ENCODE measurements at regions not wholly inside any gene's neighbourhood (a gene's known extent, or its start where the extent isn't known, plus 50 kb on each side); places are given as distances from the start of the nearest gene placed in this dataset.

DNA sequence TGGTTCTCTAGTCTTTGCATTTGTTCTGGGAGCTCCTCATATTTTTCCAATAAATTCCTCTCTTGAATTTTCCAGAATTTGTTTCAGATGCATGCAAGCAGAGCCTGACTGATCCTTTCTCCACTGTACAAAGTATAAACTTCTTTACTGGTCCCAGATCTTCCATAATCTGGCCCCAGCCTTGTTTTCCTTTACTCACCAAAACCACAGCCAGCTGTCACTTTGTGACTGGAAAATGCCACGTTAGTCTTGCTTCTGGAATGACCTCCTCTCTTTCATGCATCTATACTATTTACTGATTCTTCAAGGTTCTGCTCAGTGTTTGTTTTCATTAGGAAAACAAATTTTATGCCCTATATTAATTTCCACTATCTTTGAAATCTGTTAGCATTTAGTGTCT, 60.4 kb upstream of the SPPL2A start:
- Histone ChIP-seq H3K27ac (ENCODE audit: low read depth in 1 of 2, low read length in 2 of 2) (no peak overlapping the region), H3K4me1 (ENCODE audit: control insufficient read depth in 4 of 4, insufficient read depth in 4 of 4, low read length in 3 of 4) (peaks cover 0 to 6% (median 0%) of the 10 kb centered on the region in 4 donors), H3K36me3 (ENCODE audit: control insufficient read depth in 4 of 4, insufficient read depth in 3 of 4, low read depth in 1 of 4, low read length in 3 of 4) (no peaks in the 10 kb centered on the region), H3K27me3 (ENCODE audit: control insufficient read depth in 4 of 4, insufficient read depth in 4 of 4, low read length in 3 of 4) (no peaks in the 10 kb centered on the region), H3K4me3 (ENCODE audit: low read depth in 1 of 3, low read length in 3 of 3) (no peak overlapping the region), H3K9me3 (ENCODE audit: control insufficient read depth in 4 of 4, low read length in 3 of 4) (no peaks in the 10 kb centered on the region), H3K9ac (ENCODE audit: low read depth in 1 of 2, low read length in 2 of 2) (no peak overlapping the region)
- WGBS = 82% methylated on average over 1 of the region's 1 CpG
- TF ChIP-seq YY1 (IDR thresholded peaks at IDR 0.05) (no peak), GABPA (IDR thresholded peaks at IDR 0.05 in 1 of 2, conservative IDR thresholded peaks at IDR 0.05 in 1 of 2) (no peak), RAD21 (IDR thresholded peaks at IDR 0.05) (no peak), JUND (IDR thresholded peaks at IDR 0.05) (no peak), SP1 (IDR thresholded peaks at IDR 0.05) (no peak), FOXA2 (IDR thresholded peaks at IDR 0.05) (no peak), RXRA (IDR thresholded peaks at IDR 0.05) (no peak), TAF1 (conservative IDR thresholded peaks at IDR 0.05) (no peak), HNF4G (IDR thresholded peaks at IDR 0.05) (no peak), HNF4A (conservative IDR thresholded peaks at IDR 0.05) (no peak), EGR1 (IDR thresholded peaks at IDR 0.05; ENCODE audit: low read depth in 2 of 2) (no peak), NR2F2 (IDR thresholded peaks at IDR 0.05) (no peak)
- TF ChIP-seq, protein P1, sequence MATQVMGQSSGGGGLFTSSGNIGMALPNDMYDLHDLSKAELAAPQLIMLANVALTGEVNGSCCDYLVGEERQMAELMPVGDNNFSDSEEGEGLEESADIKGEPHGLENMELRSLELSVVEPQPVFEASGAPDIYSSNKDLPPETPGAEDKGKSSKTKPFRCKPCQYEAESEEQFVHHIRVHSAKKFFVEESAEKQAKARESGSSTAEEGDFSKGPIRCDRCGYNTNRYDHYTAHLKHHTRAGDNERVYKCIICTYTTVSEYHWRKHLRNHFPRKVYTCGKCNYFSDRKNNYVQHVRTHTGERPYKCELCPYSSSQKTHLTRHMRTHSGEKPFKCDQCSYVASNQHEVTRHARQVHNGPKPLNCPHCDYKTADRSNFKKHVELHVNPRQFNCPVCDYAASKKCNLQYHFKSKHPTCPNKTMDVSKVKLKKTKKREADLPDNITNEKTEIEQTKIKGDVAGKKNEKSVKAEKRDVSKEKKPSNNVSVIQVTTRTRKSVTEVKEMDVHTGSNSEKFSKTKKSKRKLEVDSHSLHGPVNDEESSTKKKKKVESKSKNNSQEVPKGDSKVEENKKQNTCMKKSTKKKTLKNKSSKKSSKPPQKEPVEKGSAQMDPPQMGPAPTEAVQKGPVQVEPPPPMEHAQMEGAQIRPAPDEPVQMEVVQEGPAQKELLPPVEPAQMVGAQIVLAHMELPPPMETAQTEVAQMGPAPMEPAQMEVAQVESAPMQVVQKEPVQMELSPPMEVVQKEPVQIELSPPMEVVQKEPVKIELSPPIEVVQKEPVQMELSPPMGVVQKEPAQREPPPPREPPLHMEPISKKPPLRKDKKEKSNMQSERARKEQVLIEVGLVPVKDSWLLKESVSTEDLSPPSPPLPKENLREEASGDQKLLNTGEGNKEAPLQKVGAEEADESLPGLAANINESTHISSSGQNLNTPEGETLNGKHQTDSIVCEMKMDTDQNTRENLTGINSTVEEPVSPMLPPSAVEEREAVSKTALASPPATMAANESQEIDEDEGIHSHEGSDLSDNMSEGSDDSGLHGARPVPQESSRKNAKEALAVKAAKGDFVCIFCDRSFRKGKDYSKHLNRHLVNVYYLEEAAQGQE (IDR thresholded peaks at IDR 0.05) = no peak
- TF ChIP-seq, protein P2, sequence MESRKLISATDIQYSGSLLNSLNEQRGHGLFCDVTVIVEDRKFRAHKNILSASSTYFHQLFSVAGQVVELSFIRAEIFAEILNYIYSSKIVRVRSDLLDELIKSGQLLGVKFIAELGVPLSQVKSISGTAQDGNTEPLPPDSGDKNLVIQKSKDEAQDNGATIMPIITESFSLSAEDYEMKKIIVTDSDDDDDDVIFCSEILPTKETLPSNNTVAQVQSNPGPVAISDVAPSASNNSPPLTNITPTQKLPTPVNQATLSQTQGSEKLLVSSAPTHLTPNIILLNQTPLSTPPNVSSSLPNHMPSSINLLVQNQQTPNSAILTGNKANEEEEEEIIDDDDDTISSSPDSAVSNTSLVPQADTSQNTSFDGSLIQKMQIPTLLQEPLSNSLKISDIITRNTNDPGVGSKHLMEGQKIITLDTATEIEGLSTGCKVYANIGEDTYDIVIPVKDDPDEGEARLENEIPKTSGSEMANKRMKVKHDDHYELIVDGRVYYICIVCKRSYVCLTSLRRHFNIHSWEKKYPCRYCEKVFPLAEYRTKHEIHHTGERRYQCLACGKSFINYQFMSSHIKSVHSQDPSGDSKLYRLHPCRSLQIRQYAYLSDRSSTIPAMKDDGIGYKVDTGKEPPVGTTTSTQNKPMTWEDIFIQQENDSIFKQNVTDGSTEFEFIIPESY (IDR thresholded peaks at IDR 0.05) = no peak
- TF ChIP-seq, protein P3, sequence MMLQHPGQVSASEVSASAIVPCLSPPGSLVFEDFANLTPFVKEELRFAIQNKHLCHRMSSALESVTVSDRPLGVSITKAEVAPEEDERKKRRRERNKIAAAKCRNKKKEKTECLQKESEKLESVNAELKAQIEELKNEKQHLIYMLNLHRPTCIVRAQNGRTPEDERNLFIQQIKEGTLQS (IDR thresholded peaks at IDR 0.05) = no peak
- DNase-seq (ENCODE audit: low spot score) = no peak

DNA sequence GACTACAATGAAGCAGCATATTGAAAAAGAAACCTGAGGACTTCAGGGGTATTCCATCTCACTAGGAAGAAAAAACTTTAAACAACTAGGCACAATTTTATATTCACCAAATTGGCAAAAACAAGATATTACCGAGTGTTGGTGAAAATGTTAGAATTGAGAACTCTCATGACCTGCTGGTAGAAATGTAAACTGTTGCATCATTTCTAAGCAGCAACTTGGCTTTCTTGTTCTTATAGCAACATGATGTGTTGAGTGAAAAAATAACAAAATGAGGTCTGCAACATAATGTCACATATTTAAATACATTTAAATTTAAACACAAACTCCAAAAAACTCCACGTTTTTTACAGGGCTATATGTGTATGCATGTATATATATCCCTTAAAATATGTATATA, 59.0 kb upstream of the SPPL2A start:
- DNase-seq (ENCODE audit: low spot score) = no peak
- no peak overlapping the region for H3K4me3 ChIP-seq (ENCODE audit: low read depth in 1 of 3, low read length in 3 of 3)
- 43% methylated on average over 2 of the region's 2 CpGs for WGBS
- H3K9me3 ChIP-seq (ENCODE audit: control insufficient read depth in 4 of 4, low read length in 3 of 4) = no peaks in the 10 kb centered on the region
- no peaks in the 10 kb centered on the region for H3K27me3 ChIP-seq (ENCODE audit: control insufficient read depth in 4 of 4, insufficient read depth in 4 of 4, low read length in 3 of 4)
- H3K36me3 ChIP-seq (ENCODE audit: control insufficient read depth in 4 of 4, insufficient read depth in 3 of 4, low read depth in 1 of 4, low read length in 3 of 4) = no peaks in the 10 kb centered on the region
- no peak overlapping the region for H3K27ac ChIP-seq (ENCODE audit: low read depth in 1 of 2, low read length in 2 of 2)
- H3K9ac ChIP-seq (ENCODE audit: low read depth in 1 of 2, low read length in 2 of 2) = no peak overlapping the region
- peaks cover 0 to 6% (median 0%) of the 10 kb centered on the region in 4 donors for H3K4me1 ChIP-seq (ENCODE audit: control insufficient read depth in 4 of 4, insufficient read depth in 4 of 4, low read length in 3 of 4)
- no peak for TF ChIP-seq TAF1 (conservative IDR thresholded peaks at IDR 0.05)
- TF ChIP-seq YY1 (IDR thresholded peaks at IDR 0.05) = no peak
- no peak for TF ChIP-seq FOXA1 (IDR thresholded peaks at IDR 0.05)
- TF ChIP-seq FOXA2 (IDR thresholded peaks at IDR 0.05) = no peak
- no peak for TF ChIP-seq RXRA (IDR thresholded peaks at IDR 0.05)
- no peak for TF ChIP-seq HNF4A (conservative IDR thresholded peaks at IDR 0.05)
- TF ChIP-seq HNF4G (IDR thresholded peaks at IDR 0.05) = no peak
- TF ChIP-seq SP1 (IDR thresholded peaks at IDR 0.05) = no peak
- TF ChIP-seq, protein P1 (IDR thresholded peaks at IDR 0.05) = no peak
- TF ChIP-seq, protein P4, sequence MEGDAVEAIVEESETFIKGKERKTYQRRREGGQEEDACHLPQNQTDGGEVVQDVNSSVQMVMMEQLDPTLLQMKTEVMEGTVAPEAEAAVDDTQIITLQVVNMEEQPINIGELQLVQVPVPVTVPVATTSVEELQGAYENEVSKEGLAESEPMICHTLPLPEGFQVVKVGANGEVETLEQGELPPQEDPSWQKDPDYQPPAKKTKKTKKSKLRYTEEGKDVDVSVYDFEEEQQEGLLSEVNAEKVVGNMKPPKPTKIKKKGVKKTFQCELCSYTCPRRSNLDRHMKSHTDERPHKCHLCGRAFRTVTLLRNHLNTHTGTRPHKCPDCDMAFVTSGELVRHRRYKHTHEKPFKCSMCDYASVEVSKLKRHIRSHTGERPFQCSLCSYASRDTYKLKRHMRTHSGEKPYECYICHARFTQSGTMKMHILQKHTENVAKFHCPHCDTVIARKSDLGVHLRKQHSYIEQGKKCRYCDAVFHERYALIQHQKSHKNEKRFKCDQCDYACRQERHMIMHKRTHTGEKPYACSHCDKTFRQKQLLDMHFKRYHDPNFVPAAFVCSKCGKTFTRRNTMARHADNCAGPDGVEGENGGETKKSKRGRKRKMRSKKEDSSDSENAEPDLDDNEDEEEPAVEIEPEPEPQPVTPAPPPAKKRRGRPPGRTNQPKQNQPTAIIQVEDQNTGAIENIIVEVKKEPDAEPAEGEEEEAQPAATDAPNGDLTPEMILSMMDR (IDR thresholded peaks at IDR 0.05; ENCODE audit: low read depth, low read length, missing input control) = no peak
- TF ChIP-seq NR2F2 (IDR thresholded peaks at IDR 0.05) = no peak
- TF ChIP-seq GABPA (IDR thresholded peaks at IDR 0.05 in 1 of 2, conservative IDR thresholded peaks at IDR 0.05 in 1 of 2) = no peak
- TF ChIP-seq, protein P5, sequence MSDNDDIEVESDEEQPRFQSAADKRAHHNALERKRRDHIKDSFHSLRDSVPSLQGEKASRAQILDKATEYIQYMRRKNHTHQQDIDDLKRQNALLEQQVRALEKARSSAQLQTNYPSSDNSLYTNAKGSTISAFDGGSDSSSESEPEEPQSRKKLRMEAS (IDR thresholded peaks at IDR 0.05) = no peak
- TF ChIP-seq, protein P2 (IDR thresholded peaks at IDR 0.05) = no peak
- no peak for TF ChIP-seq JUND (IDR thresholded peaks at IDR 0.05)
- no peak for TF ChIP-seq RAD21 (IDR thresholded peaks at IDR 0.05)
- no peak for TF ChIP-seq EGR1 (IDR thresholded peaks at IDR 0.05; ENCODE audit: low read depth in 2 of 2)
